PC-9 (cell line): ENCODE measurements at regions not wholly inside any gene's neighbourhood (a gene's known extent, or its start where the extent isn't known, plus 50 kb on each side); places are given as distances from the start of the nearest gene placed in this dataset.

ENCODE experiments used
- BruUV-seq: library from RNA; stranded (reverse); fragments of 400-500 nt; replicated peaks from 2 replicates; lab custom pipeline; 2021; lab: Mats Ljungman, UMichigan
- CTCF ChIA-PET: fragments of 300-600 bp; sonication (Branson Sonifier 250); formaldehyde crosslinking; loops from one replicate; lab custom pipeline; 2022; ENCODE audit warnings: antibody characterized with exemption; lab: Charles Lee
- POLR2A ChIA-PET: fragments of 300-600 bp; sonication (Branson Sonifier 250); formaldehyde crosslinking; loops from one replicate; lab custom pipeline; 2022; ENCODE audit warnings: antibody characterized with exemption; ENCODE audit not compliant: unreplicated experiment; lab: Charles Lee
- DNase-seq, 2 experiments: peaks; one replicate each; pipeline versions ENCODE4 v3.0.0 to v3.0.0-alpha.2; 2015 to 2022; ENCODE audit warnings: mixed read lengths in 1 of 2
- H2AFZ ChIP-seq: fragments of 200-600 bp; sonication (generic); 2 replicates; pipeline ENCODE4 v1.8.1; 2017; ENCODE audit warnings: antibody characterized with exemption
- H3F3A ChIP-seq: fragments of 200-600 bp; sonication (generic); 2 replicates; pipeline ENCODE4 v1.8.1; 2017; ENCODE audit warnings: antibody characterized with exemption, mild to moderate bottlenecking, low read depth; ENCODE audit not compliant: insufficient read depth
- H3K27ac ChIP-seq: fragments of 200-600 bp; sonication (generic); 2 replicates; pipeline ENCODE4 v1.6.1; 2016; ENCODE audit warnings: mixed run types
- H3K27me3 ChIP-seq: fragments of 200-600 bp; sonication (generic); 2 replicates; pipeline ENCODE4 v1.6.1; 2016; ENCODE audit warnings: low read depth, mixed run types; ENCODE audit not compliant: insufficient read depth
- H3K36me3 ChIP-seq: fragments of 200-600 bp; sonication (generic); 2 replicates; pipeline ENCODE4 v1.6.1; 2016; ENCODE audit warnings: low read depth, mixed run types
- H3K4me1 ChIP-seq: fragments of 200-600 bp; sonication (generic); replicated peaks from 2 replicates; pipeline ENCODE4 v1.6.1; 2016; ENCODE audit warnings: mixed run types; ENCODE audit not compliant: insufficient read depth
- H3K4me2 ChIP-seq: fragments of 200-600 bp; sonication (generic); 2 replicates; pipeline ENCODE4 v1.6.1; 2017; ENCODE audit warnings: mixed run types
- H3K4me3 ChIP-seq: fragments of 200-600 bp; sonication (generic); 2 replicates; pipeline ENCODE4 v1.6.1; 2016; ENCODE audit warnings: mixed run types
- H3K79me2 ChIP-seq: fragments of 200-600 bp; sonication (generic); 2 replicates; pipeline ENCODE4 v1.6.1; 2017; ENCODE audit warnings: low read depth, mixed run types
- H3K9me2 ChIP-seq: fragments of 200-600 bp; sonication (generic); 2 replicates; pipeline ENCODE4 v1.8.1; 2017; ENCODE audit warnings: mild to moderate bottlenecking; ENCODE audit not compliant: insufficient read depth
- H3K9me3 ChIP-seq: fragments of 200-600 bp; sonication (generic); 2 replicates; pipeline ENCODE4 v1.8.1; 2016; ENCODE audit warnings: low read depth; ENCODE audit not compliant: insufficient read depth
- H4K20me1 ChIP-seq: fragments of 200-600 bp; sonication (generic); 2 replicates; pipeline ENCODE4 v1.8.1; 2017; ENCODE audit not compliant: insufficient read depth
- EZH2 ChIP-seq: fragments of 200-600 bp; sonication (generic); IDR thresholded peaks from 2 replicates; pipeline ENCODE4 v1.8.0; 2017; ENCODE audit warnings: antibody characterized with exemption, low read depth
- intact Hi-C: fragments of 100-400 bp; cut with micrococcal nuclease; formaldehyde crosslinking; loops from one replicate; pipeline ENCODE4 v1.10.0; 2022; ENCODE audit not compliant: unreplicated experiment
- TF ChIP-seq, protein P1 (sequence below): fragments of 200-600 bp; sonication (generic); conservative IDR thresholded peaks from 2 replicates; pipeline ENCODE4 v1.6.1; 2017; ENCODE audit warnings: mixed run types, antibody characterized with exemption, mild to moderate bottlenecking, moderate library complexity

DNA sequence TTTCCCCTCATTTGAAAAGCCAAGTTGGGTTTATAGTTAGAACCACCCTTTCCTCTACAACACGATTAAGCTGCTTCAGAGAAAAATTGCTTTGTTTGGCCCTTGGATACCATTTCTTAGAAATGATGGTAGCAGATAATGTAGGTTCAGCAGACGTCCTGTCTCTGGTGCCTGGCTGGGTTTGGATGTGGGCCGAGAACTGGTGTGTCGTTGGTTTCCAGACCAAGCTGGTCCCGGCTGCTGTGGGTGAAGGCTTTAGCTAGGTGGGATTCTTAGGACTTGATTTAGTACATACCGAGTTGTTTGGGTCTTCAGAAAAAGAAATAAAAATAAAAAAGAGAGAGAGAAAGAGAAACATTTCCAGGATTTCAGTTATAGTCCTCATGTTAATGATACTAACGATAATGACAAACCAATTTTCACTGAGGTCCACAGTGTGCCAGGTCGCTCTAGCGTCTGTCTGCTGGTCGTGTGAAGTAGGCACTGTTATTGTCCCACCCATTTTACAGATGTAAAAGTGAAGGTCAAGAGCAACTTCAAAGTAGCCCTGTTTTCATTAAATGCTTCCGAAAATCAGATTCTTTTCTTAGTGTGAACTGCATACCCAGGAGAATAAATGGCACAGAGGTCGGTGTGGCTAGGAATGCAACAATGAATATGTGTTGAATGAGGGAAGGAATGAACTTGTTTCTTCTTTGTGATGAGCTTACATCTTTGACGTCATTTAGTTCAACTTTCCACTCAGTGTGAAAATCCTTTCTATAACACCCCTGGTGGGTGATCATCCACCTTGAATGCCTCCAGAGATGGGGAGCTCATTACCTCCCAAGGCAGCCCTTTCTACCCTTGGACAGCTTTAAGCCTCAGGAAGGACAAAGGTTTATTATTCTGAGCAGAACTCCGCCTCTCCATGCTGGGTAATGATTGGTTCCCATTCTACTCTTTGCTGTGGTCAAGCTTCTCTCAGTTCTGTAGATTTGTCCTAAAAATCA lies 115.9 kb downstream of the INHBB start:
- H3F3A ChIP-seq = no peaks in the 10 kb centered on the region
- no peak overlapping the region for H3K4me2 ChIP-seq
- no peak for DNase-seq
- ChIA-PET POLR2A (interaction anchor here (0.6 kb wide), 1 partner anchor 9 kb away, joined by 7 read pairs; no protein-coding TSS in a partner anchor), CTCF (no interaction called here)
- no peaks in the 10 kb centered on the region for H3K4me1 ChIP-seq
- H3K27ac ChIP-seq = no peak overlapping the region
- H3K9me2 ChIP-seq = no peaks in the 10 kb centered on the region
- no peak overlapping the region for H3K4me3 ChIP-seq
- intact Hi-C loops = loop anchor here (5.0 kb wide), 1 partner anchor 220 kb away; no protein-coding TSS in a partner anchor
- no TSS peak for BruUV-seq
- TF ChIP-seq, protein P1, sequence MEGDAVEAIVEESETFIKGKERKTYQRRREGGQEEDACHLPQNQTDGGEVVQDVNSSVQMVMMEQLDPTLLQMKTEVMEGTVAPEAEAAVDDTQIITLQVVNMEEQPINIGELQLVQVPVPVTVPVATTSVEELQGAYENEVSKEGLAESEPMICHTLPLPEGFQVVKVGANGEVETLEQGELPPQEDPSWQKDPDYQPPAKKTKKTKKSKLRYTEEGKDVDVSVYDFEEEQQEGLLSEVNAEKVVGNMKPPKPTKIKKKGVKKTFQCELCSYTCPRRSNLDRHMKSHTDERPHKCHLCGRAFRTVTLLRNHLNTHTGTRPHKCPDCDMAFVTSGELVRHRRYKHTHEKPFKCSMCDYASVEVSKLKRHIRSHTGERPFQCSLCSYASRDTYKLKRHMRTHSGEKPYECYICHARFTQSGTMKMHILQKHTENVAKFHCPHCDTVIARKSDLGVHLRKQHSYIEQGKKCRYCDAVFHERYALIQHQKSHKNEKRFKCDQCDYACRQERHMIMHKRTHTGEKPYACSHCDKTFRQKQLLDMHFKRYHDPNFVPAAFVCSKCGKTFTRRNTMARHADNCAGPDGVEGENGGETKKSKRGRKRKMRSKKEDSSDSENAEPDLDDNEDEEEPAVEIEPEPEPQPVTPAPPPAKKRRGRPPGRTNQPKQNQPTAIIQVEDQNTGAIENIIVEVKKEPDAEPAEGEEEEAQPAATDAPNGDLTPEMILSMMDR = no peak
- no peak for TF ChIP-seq EZH2
- no peaks in the 10 kb centered on the region for H3K36me3 ChIP-seq
- H3K9me3 ChIP-seq = peaks cover 11% of the 10 kb centered on the region
- no peaks in the 10 kb centered on the region for H3K79me2 ChIP-seq
- no peaks in the 10 kb centered on the region for H3K27me3 ChIP-seq
- H4K20me1 ChIP-seq = no peaks in the 10 kb centered on the region
- H2AFZ ChIP-seq = no peak overlapping the region

DNA sequence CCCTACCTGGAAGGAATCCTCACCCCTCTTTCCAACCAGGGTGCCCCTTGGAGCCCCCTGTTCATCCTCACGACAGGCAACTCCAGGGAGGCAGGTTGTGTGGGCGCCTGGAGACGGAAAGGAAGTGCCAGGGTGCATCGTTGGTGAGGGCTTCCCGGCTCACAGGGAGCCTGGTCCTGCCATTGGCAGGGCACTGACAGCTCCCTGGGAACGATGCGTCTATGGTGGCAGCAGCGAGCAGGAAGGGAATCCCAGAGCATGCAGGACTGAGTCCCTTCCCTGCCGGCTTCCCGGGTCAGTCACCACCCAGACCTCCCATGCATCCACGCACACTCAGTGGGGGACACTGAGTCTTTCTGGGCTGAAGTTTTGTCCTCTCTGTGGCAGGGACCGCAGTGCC lies 117.6 kb downstream of the INHBB start:
- no peaks in the 10 kb centered on the region for H3K27me3 ChIP-seq
- POLR2A ChIA-PET = interaction anchor here (0.6 to 0.7 kb wide), 2 partner anchors 16 to 87 kb away, joined by 3 read pairs; no protein-coding TSS in a partner anchor
- intact Hi-C loops = loop anchor here (5.0 kb wide), 1 partner anchor 219 kb away; no protein-coding TSS in a partner anchor
- DNase-seq = no peak
- H4K20me1 ChIP-seq = no peaks in the 10 kb centered on the region
- H3K9me3 ChIP-seq = peaks cover 3% of the 10 kb centered on the region
- H3K36me3 ChIP-seq = no peaks in the 10 kb centered on the region
- H3K9me2 ChIP-seq = no peaks in the 10 kb centered on the region
- no TSS peak for BruUV-seq
- H3K79me2 ChIP-seq = no peaks in the 10 kb centered on the region
- H3K4me2 ChIP-seq = no peak overlapping the region
- no peak overlapping the region for H3K4me3 ChIP-seq
- H3K27ac ChIP-seq = no peak overlapping the region
- peaks cover under 1% of the 10 kb centered on the region; the same call in 1 of the 2 replicates for H3F3A ChIP-seq
- TF ChIP-seq EZH2 = no peak
- TF ChIP-seq, protein P1 = no peak
- H3K4me1 ChIP-seq = peaks cover under 1% of the 10 kb centered on the region; the same call in 1 of the 2 replicates
- no peak overlapping the region for H2AFZ ChIP-seq
- CTCF ChIA-PET = no interaction called here

DNA sequence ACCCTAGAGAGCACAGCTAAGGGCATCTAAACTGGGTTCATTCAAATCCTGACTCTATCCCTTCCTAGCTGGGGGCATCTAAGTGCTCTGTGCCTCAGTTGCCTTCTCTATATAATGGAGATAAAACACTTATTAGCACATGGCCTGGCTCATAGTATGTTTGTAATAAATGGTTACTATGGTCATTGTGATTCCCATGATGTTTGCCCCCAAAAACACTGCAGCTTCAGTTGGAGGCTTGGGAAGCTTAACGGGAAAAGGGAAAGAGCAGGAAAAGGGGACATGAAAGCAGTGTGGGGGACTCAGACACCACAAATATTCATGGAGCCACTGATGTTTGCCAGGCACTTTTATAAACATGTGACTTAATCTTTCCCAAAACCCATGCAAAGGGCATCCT lies 118.1 kb downstream of the INHBB start:
- CTCF ChIA-PET = no interaction called here
- peaks cover 5% of the 10 kb centered on the region for H3K4me1 ChIP-seq
- H3K9me3 ChIP-seq = peaks cover 3% of the 10 kb centered on the region; the same call in 1 of the 2 replicates
- H3K27me3 ChIP-seq = no peaks in the 10 kb centered on the region
- H3K36me3 ChIP-seq = no peaks in the 10 kb centered on the region
- intact Hi-C loops = loop anchor here (5.0 kb wide), 1 partner anchor 218 kb away; no protein-coding TSS in a partner anchor
- peaks cover 5% of the 10 kb centered on the region; the same call in 1 of the 2 replicates for H3F3A ChIP-seq
- no peak overlapping the region for H3K4me3 ChIP-seq
- no peak overlapping the region for H2AFZ ChIP-seq
- no peak overlapping the region for H3K4me2 ChIP-seq
- H3K27ac ChIP-seq = no peak overlapping the region
- no peaks in the 10 kb centered on the region for H4K20me1 ChIP-seq
- no TSS peak for BruUV-seq
- no peaks in the 10 kb centered on the region for H3K9me2 ChIP-seq
- POLR2A ChIA-PET = interaction anchor here (0.7 kb wide), 1 partner anchor 86 kb away, joined by 3 read pairs; no protein-coding TSS in a partner anchor
- no peak for DNase-seq
- TF ChIP-seq, protein P1 = no peak
- TF ChIP-seq EZH2 = no peak
- no peaks in the 10 kb centered on the region for H3K79me2 ChIP-seq
